HG03039 (cell line): ENCODE measurements at regions not wholly inside any gene's neighbourhood (a gene's known extent, or its start where the extent isn't known, plus 50 kb on each side); places are given as distances from the start of the nearest gene placed in this dataset.

Experiments
- ATAC-seq: cut with Tn5 transposase; IDR thresholded peaks from one replicate; pipeline ENCODE4 v1.9.1; 2021; ENCODE audit warnings: mild to moderate bottlenecking, moderate library complexity; ENCODE audit not compliant: unreplicated experiment

- ATAC-seq = no peak
These were observed 464.1 kb upstream of the RARB start for GRCh38 chr3:24963762-24964625.

DNA sequence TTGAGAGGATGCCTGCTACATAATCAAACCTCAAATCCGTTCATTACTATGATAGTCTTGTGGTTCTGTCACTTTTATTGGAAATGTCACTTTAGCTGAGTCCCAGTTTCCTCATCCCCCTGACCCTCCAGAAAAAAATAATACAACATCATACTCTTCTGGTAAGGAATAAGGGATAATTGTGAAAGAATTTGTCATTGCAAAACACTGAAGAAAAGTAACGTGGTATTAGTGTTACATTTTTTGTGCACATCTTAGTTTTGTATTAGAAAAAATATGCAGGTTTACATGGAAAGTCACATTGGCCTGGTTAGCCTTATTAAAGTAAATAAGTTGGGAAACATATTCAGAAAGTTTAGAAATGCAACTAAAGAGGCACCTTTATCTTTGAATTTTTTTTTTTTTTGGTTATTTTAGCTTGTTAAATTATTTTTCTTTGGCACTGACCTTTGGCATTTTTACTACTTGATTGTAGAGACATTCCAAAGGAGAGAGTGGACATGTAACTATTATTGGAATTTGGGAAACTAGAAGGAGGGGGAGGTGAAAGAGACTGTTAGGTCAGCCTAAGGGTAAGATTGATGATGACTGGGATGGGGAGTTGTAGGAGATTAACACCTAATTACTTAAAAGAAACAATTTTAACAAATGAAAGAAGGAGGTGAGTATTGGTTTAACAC is 462.2 kb upstream of the RARB start:
- no peak for ATAC-seq

GRCh38 chr3:24968036-24968435 is 460.0 kb upstream of the RARB start:
- no peak for ATAC-seq

- ATAC-seq = no peak
These were observed 455.6 kb upstream of the RARB start for GRCh38 chr3:24972491-24972890.

DNA sequence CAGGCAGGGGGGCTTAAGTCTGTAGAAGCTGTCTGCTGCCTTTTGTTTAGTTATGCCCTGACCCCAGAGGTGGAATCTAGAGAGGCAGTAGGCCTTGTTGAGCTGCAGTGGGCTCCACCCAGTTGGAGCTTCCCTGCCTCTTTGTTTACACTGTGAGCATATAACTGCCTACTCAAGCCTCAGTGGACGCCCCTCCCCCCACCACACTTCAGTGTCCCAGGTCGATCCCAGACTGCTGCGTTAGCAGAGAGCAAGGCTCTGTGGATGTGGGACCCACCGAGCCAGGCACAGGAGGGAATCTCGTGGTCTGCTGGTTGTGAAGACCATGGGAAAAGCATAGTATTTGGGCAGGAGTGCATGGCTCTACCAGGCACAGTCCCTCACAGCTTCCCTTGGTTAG is 446.8 kb upstream of the RARB start:
- no peak for ATAC-seq

DNA sequence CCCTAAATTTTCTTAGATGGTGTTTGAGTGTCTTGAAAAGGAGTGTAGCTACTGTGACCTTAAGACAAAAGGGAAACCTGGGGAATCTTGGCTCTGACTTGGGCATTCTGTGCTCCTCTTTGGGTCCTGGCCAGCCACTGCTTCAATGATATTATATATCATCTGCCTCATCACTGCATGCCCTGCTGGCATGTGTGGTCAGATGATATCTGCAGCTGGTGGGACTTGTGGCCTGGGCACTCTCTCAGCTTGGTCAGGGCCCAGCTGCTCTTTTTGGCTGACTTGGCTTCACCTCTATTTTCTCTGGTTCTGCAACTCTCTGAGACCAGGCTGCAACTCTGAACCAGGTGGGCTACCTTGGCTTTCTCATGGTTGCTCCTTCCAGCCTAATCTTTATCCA is 446.1 kb upstream of the RARB start:
- ATAC-seq = no peak

- no peak for ATAC-seq
These were observed 442.4 kb upstream of the RARB start for GRCh38 chr3:24985668-24986067.

GRCh38 chr3:24986612-24987011 is 441.5 kb upstream of the RARB start:
- ATAC-seq = no peak

DNA sequence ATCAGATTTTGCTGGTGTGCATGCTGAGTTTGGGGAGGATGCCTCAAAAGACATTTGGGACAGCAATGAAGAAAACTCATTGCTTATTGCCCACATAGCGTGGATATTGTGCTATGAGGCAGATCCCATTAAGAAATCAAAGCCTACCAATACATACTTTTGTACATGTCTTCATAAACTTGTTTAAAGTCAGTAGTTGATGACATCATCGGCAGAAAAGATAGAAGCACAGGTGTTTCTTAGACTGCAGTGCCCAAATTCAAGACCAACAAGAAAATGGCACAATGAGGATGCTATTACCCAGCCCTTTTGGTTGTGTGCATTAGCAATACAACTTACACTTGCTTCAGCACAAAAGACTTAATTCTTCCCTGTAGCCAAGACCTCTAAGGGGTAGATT is 428.7 kb upstream of the RARB start:
- ATAC-seq = no peak

DNA sequence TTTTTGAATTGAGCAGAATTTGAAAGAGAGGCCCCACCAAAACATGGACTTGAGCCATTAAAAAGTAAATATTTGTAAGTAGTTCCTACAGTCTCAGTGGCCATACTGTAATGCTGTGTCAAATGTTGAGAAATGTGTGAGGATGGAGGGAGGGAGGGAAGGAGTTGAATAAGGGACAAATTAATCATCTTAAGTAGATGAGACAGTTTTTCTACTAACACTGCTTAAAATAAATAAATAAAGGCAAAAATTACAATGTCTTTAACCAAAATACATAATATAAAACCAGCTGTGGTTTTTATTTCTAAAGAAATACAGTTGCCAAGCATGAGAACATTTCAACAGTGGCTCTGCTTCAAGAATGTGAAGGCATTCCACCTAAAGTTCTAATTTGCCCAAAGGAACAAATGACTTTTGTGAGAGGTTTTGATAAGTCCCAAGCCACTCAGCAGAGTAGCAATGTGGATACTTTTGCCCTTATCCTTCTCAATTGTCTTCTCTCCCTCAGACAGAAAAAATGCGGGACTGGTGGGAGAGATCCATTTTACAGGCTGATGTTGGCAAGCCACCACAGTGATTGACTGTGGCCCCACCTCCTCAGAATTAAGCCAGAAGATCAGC is 427.0 kb upstream of the RARB start:
- no peak for ATAC-seq

DNA sequence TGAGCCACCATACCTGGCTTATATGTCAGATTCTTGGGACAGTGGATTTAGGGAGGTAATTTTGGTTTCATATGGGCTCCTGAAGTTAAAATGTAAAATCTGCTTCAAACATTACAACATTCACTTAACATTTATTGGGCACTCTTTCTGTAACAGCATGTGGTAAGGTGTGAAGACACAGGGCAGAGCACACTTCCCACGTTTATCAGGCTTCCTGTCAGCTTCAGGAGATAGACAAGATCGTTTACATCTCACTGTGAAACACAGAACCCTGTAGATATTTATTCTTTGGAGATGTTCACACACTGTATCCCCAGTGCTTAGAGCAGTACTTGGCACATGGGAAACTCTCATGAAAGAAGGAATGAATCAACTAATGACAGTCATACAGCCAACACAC is 426.0 kb upstream of the RARB start:
- ATAC-seq = no peak

DNA sequence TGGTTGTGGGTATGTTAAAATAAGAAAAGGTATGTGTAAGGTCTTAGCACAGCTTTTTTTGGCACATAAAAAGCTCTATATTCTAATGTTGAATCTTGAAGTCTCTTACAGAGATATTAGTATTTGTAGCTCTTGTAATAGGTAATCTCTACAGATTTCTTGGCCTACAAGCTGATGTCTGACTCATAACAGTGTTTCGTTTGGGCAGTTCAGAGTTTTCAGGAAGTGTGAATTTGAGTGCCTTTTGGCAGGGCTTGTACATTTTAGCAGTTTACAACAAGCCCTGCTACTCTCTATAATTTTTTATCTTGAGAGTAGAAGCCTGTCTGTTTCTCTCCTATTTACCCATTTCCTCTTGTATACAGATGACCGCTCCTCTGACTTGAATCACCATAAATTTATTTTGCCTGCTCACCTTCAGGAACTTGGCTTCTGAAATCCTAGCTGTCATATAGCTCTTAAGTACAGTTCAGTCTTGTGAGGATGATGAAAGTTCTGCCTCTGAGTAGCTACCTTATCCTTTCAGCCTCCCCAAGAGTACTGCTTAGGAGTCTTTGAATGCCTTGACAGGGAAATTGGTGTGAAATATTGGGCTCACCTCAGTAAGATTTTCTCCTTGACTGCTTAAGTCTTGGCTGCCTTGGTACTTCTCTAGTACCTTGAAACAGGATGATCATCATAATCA is 419.9 kb upstream of the RARB start:
- peak; percentile 99 for ATAC-seq

DNA sequence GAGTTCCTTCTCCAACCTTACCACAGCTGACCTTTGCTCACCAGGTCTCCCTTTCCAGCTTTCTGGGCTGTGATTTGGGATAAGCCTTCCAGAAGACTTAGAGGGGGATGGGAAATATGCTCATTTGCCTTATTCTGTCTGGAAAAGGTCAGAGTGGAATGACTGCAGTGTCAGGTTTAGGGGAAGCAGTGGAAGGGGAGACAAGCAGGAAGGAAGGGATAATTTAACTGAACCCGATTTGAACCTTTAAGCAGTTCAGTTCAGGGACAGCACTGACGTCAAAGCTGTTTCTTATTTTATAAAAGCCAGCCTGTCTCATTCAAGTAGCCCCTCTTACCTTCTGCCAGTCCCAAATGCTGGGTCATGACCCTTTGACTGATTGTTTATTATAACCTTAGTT is 418.4 kb upstream of the RARB start:
- no peak for ATAC-seq

DNA sequence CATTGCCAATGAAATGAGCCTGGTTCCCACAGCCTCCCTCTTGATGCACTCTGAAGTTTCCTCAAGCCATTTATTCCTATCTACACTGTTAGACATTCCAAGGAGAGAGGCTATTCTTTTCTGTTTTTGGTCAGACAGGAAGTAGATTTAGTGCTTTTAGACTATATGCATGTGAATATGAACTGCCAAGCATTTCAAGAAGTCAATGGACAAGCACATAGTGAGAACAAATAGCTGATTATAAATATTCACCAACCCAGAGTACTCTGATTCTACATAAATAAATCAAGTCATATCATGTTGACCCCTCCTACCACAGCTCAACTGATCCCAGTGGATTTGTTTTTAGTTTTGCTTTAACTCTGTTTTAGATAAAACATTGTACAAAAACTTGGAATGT is 412.5 kb upstream of the RARB start:
- ATAC-seq = no peak

- ATAC-seq = no peak
These were observed 409.2 kb upstream of the RARB start for GRCh38 chr3:25018909-25019308.

DNA sequence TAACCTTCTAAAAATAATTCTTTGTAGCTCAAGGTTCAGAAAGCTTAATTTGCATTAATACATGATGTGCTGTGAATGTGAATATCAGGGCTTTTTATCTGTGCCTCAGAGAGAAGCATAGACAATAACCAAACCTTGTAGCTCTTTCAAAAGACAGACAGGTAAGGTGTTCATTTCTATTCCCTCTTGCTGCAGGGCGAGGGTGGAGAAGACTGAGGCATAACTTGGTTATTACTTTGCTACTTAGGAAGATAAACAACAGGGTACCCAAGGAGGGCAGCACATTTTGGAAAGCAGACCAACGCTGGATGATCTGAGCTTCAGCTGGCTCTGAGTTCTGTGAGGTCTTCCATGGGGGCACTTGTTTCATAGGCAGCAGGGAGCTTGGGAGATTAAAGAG is 408.6 kb upstream of the RARB start:
- ATAC-seq = no peak

DNA sequence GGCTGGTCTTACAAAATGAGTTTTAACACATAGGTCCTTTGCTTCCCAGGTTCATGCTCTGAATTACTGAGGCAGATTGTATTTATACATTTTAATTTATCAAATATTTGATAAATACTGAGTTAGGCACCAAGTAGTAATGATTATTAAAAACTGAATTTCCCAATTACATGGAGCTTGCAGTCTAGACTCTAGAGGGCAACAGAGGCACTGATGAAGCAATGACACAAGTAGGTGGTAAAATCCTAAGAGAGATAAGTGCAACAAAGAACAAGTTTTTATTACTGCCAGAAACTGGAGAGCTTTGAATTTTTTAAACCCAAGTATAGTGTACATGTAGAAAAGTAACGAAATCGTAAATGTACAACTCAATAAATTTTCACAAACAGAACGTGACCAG is 406.2 kb upstream of the RARB start:
- no peak for ATAC-seq

- ATAC-seq = no peak
These were observed 404.2 kb upstream of the RARB start for GRCh38 chr3:25023876-25024275.

GRCh38 chr3:25025236-25025635 is 402.8 kb upstream of the RARB start:
- no peak for ATAC-seq

DNA sequence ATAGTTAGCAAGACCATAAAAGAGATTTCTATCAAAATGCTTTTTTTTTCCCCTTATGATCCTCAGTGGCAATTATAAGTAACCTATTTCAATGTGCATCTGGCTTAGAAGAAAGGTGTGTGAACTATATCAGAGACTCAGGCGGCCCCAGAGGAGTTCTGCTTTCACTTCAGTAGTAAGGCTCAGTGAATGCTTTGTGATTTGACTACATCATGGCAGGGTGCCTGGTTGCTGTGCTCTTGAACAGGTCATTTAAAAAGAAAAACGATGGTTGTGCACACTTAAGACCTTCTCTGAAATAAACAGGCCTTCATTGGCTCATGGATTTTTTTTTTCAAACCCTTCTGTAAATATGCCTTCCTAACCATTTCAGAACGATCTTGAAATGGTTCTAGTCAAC is 400.4 kb upstream of the RARB start:
- no peak for ATAC-seq

- ATAC-seq = no peak
These were observed 398.2 kb upstream of the RARB start for GRCh38 chr3:25029820-25030219.

DNA sequence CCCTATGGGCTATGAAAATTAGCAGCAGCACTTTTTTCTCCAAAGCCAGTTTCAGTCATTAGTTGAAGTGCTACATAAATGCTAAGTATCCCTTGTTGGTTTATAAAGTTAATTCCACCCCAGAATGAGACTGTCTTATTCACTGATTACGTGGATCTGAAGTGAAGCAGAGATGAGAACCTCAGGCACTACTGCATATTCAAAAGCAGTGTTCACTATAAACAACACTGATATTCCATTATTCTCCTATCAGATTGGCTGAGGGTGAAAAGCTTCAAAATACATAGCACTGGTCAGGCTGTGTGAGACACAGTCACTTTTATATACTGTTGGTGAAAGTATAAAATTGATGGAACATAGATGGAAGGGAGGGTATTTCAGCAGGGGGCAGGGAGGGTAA is 395.7 kb upstream of the RARB start:
- no peak for ATAC-seq
